ENCODE measurements at regions not wholly inside any gene's neighbourhood (a gene's known extent, or its start where the extent isn't known, plus 50 kb on each side); places are given as distances from the start of the nearest gene placed in this dataset.
"Not testable (repeated sequence)": the region's sequence is repeated elsewhere in the genome, so short reads cannot be mapped to it uniquely, and the experiment has no call there.

- DNase-seq: no peak
Observed at GRCh38 chr14:85156319-85156718, 373.6 kb upstream of the FLRT2 start.

- DNase-seq: no peak
Observed at GRCh38 chr14:85159726-85160125, 370.2 kb upstream of the FLRT2 start.

- no peak for DNase-seq
Observed at GRCh38 chr14:85165094-85165493, 364.9 kb upstream of the FLRT2 start.

GRCh38 chr14:85169381-85169780 lies 360.6 kb upstream of the FLRT2 start:
- DNase-seq: no peak

- DNase-seq: no peak
Observed at GRCh38 chr14:85172290-85172689, 357.7 kb upstream of the FLRT2 start.

- no peak for DNase-seq
Observed at GRCh38 chr14:85172889-85173477, 357.0 kb upstream of the FLRT2 start.

GRCh38 chr14:85175556-85175955 lies 354.4 kb upstream of the FLRT2 start:
- DNase-seq: no peak

GRCh38 chr14:85178864-85179263 lies 351.1 kb upstream of the FLRT2 start:
- DNase-seq: no peak

- no peak for DNase-seq
Observed at GRCh38 chr14:85180876-85181275, 349.1 kb upstream of the FLRT2 start.

- no peak for DNase-seq
Observed at GRCh38 chr14:85182282-85182681, 347.7 kb upstream of the FLRT2 start.

GRCh38 chr14:85186082-85186481 lies 343.9 kb upstream of the FLRT2 start:
- no peak for DNase-seq

GRCh38 chr14:85187521-85187920 lies 342.4 kb upstream of the FLRT2 start:
- no peak for DNase-seq

- no peak for DNase-seq
Observed at GRCh38 chr14:85188836-85189235, 341.1 kb upstream of the FLRT2 start.

- DNase-seq: not testable (repeated sequence)
Observed at GRCh38 chr14:85189253-85189652, 340.7 kb upstream of the FLRT2 start.

GRCh38 chr14:85190251-85190650 lies 339.7 kb upstream of the FLRT2 start:
- no peak for DNase-seq

GRCh38 chr14:85191986-85192385 lies 338.0 kb upstream of the FLRT2 start:
- DNase-seq: no peak

GRCh38 chr14:85195872-85196477 lies 334.0 kb upstream of the FLRT2 start:
- no peak for DNase-seq

GRCh38 chr14:85198001-85198400 lies 331.9 kb upstream of the FLRT2 start:
- no peak for DNase-seq

GRCh38 chr14:85205875-85206274 lies 324.1 kb upstream of the FLRT2 start:
- no peak for DNase-seq

GRCh38 chr14:85214471-85214870 lies 315.5 kb upstream of the FLRT2 start:
- no peak for DNase-seq

- DNase-seq: no peak
Observed at GRCh38 chr14:85217412-85217811, 312.5 kb upstream of the FLRT2 start.

- no peak for DNase-seq
Observed at GRCh38 chr14:85218982-85219381, 311.0 kb upstream of the FLRT2 start.

- no peak for DNase-seq
Observed at GRCh38 chr14:85221832-85222231, 308.1 kb upstream of the FLRT2 start.

- DNase-seq: no peak
Observed at GRCh38 chr14:85222341-85222740, 307.6 kb upstream of the FLRT2 start.

- DNase-seq: no peak
Observed at GRCh38 chr14:85223667-85224066, 306.3 kb upstream of the FLRT2 start.

Data from stimulated activated CD8-positive, alpha-beta memory T cell treated with anti-CD3 and anti-CD28 coated beads, Interleukin-4, amount 100 ng/mL, for 48 hours (primary cell).